ENCODE measurements at regions not wholly inside any gene's neighbourhood (a gene's known extent, or its start where the extent isn't known, plus 50 kb on each side); places are given as distances from the start of the nearest gene placed in this dataset.

GRCh38 chr4:89447543-89447942, 139.9 kb upstream of the GPRIN3 start (continued):
- TF ChIP-seq CREB3L1 (IDR thresholded peaks at IDR 0.05; ENCODE audit: borderline replicate concordance, low read depth) (no peak), ZC3H4 (CRISPR knock-in tag; IDR thresholded peaks at IDR 0.05; ENCODE audit: borderline replicate concordance) (no peak), ZBTB11 (CRISPR knock-in tag; IDR thresholded peaks at IDR 0.05) (no peak), ZBTB43 (CRISPR knock-in tag; IDR thresholded peaks at IDR 0.05) (no peak), ETV6 (IDR thresholded peaks at IDR 0.05; ENCODE audit: borderline replicate concordance in 1 of 2, low read depth in 2 of 2, low read length in 1 of 2) (no peak), ETV6 (CRISPR knock-in tag; IDR thresholded peaks at IDR 0.05; ENCODE audit: borderline replicate concordance) (no peak), GABPB1 (CRISPR knock-in tag; IDR thresholded peaks at IDR 0.05) (no peak), NR2C2 (CRISPR knock-in tag; IDR thresholded peaks at IDR 0.05) (no peak), NR2C2 (tag; IDR thresholded peaks at IDR 0.05) (no peak), MXI1 (IDR thresholded peaks at IDR 0.05; ENCODE audit: low read depth, low read length) (no peak)
